ENCODE measurements at regions not wholly inside any gene's neighbourhood (a gene's known extent, or its start where the extent isn't known, plus 50 kb on each side); places are given as distances from the start of the nearest gene placed in this dataset.
A peak's percentile ranks its signal among the peaks of the same experiment; 100 is the strongest.

GRCh38 chr1:212225416-212225815 is 59.8 kb upstream of the PPP2R5A start:
- Histone ChIP-seq H3K4me3 (replicated peaks in 1 of 3; ENCODE audit: insufficient read depth in 1 of 3, low read depth in 1 of 3, low read length in 3 of 3) (no peak overlapping the region), H3K9me3 (replicated peaks; ENCODE audit: control insufficient read depth, insufficient read depth, low read length) (no peaks in the 10 kb centered on the region), H3K9ac (replicated peaks; ENCODE audit: extremely low read depth, insufficient read depth, low read length) (no peak overlapping the region), H3K79me2 (ENCODE audit: control insufficient read depth, insufficient read depth, low read length) (no peaks in the 10 kb centered on the region), H3K27me3 (ENCODE audit: control insufficient read depth in 2 of 2, insufficient read depth in 2 of 2, low read length in 2 of 2) (peaks cover 0 to 3% of the 10 kb centered on the region in 2 experiments), H4K20me1 (replicated peaks; ENCODE audit: control insufficient read depth, extremely low read depth, insufficient read depth, low read length) (no peaks in the 10 kb centered on the region), H3K9me1 (replicated peaks; ENCODE audit: control insufficient read depth, extremely low read depth, insufficient read depth, low read length) (no peaks in the 10 kb centered on the region), H3K36me3 (ENCODE audit: control insufficient read depth in 2 of 2, extremely low read depth in 1 of 2, insufficient read depth in 2 of 2, low read length in 2 of 2) (no peaks in the 10 kb centered on the region), H3K4me2 (ENCODE audit: insufficient read depth, low read length) (no peak overlapping the region), H3K4me1 (ENCODE audit: control insufficient read depth, extremely low read depth, insufficient read depth, low read length) (no peaks in the 10 kb centered on the region), H3K27ac (ENCODE audit: insufficient read depth, low read depth, low read length) (no peak overlapping the region), H2AFZ (ENCODE audit: low read depth, low read length) (no peak overlapping the region)
- CTCF ChIA-PET = interaction anchor here (1.0 to 1.2 kb wide), 2 partner anchors 9 to 16 kb away, joined by 4 to 6 read pairs; no protein-coding TSS in a partner anchor
- TF ChIP-seq FOS (IDR thresholded peaks at IDR 0.05; ENCODE audit: borderline replicate concordance, insufficient read depth, low read length) = no peak
- no peak for TF ChIP-seq POLR2A (IDR thresholded peaks at IDR 0.05; ENCODE audit: low read depth, low read length)
- TF ChIP-seq POLR2AphosphoS5 (IDR thresholded peaks at IDR 0.05; ENCODE audit: insufficient read depth, low read depth, low read length) = no peak
- TF ChIP-seq MYC (IDR thresholded peaks at IDR 0.05; ENCODE audit: low read depth, low read length) = no peak
- dilution Hi-C loops (cut with MboI; ENCODE audit: extremely low pct_ligation_motif_present, low sequenced_read_pairs) = no loop called here
- no TSS peak for BruUV-seq (replicated peaks)
- peak; percentile 4 for FAIRE-seq
- intact Hi-C loops (cut with micrococcal nuclease) = no loop called here
- POLR2A ChIA-PET = no interaction called here
- peak; percentile 28 for DNase-seq (ENCODE audit: low read depth, low spot score)

GRCh38 chr1:212225871-212226302 is 59.3 kb upstream of the PPP2R5A start:
- no peaks in the 10 kb centered on the region for H3K79me2 ChIP-seq (ENCODE audit: control insufficient read depth, insufficient read depth, low read length)
- no peaks in the 10 kb centered on the region for H3K9me1 ChIP-seq (replicated peaks; ENCODE audit: control insufficient read depth, extremely low read depth, insufficient read depth, low read length)
- no peak overlapping the region for H3K27ac ChIP-seq (ENCODE audit: insufficient read depth, low read depth, low read length)
- dilution Hi-C loops (cut with MboI; ENCODE audit: extremely low pct_ligation_motif_present, low sequenced_read_pairs) = no loop called here
- ChIA-PET POLR2A (no interaction called here), CTCF (interaction anchor here (1.0 to 1.2 kb wide), 2 partner anchors 9 to 16 kb away, joined by 4 to 6 read pairs; no protein-coding TSS in a partner anchor)
- no peaks in the 10 kb centered on the region for H4K20me1 ChIP-seq (replicated peaks; ENCODE audit: control insufficient read depth, extremely low read depth, insufficient read depth, low read length)
- H2AFZ ChIP-seq (ENCODE audit: low read depth, low read length) = no peak overlapping the region
- TF ChIP-seq CTCF (IDR thresholded peaks at IDR 0.05; ENCODE audit: extremely low read depth in 1 of 2, insufficient read depth in 1 of 2, low read depth in 1 of 2, low read length in 2 of 2) (no peak), EZH2 (IDR thresholded peaks at IDR 0.05; ENCODE audit: borderline replicate concordance, low read depth, low read length, severe bottlenecking) (no peak), JUN (IDR thresholded peaks at IDR 0.05; ENCODE audit: borderline replicate concordance, insufficient read depth, insufficient read length, low read depth) (no peak), MAX (IDR thresholded peaks at IDR 0.05; ENCODE audit: insufficient read depth, insufficient read length) (no peak)
- intact Hi-C loops (cut with micrococcal nuclease) = no loop called here
- H3K36me3 ChIP-seq (ENCODE audit: control insufficient read depth in 2 of 2, extremely low read depth in 1 of 2, insufficient read depth in 2 of 2, low read length in 2 of 2) = no peaks in the 10 kb centered on the region
- H3K4me3 ChIP-seq (replicated peaks in 1 of 3; ENCODE audit: insufficient read depth in 1 of 3, low read depth in 1 of 3, low read length in 3 of 3) = no peak overlapping the region
- H3K9me3 ChIP-seq (replicated peaks; ENCODE audit: control insufficient read depth, insufficient read depth, low read length) = no peaks in the 10 kb centered on the region
- H3K27me3 ChIP-seq (ENCODE audit: control insufficient read depth in 2 of 2, insufficient read depth in 2 of 2, low read length in 2 of 2) = peaks cover 0 to 4% of the 10 kb centered on the region in 2 experiments
- BruUV-seq (replicated peaks) = no TSS peak
- H3K4me2 ChIP-seq (ENCODE audit: insufficient read depth, low read length) = no peak overlapping the region
- no peak for FAIRE-seq
- no peak for DNase-seq (ENCODE audit: low read depth, low spot score)
- H3K9ac ChIP-seq (replicated peaks; ENCODE audit: extremely low read depth, insufficient read depth, low read length) = no peak overlapping the region
- H3K4me1 ChIP-seq (ENCODE audit: control insufficient read depth, extremely low read depth, insufficient read depth, low read length) = no peaks in the 10 kb centered on the region
